ENCODE measurements at regions not wholly inside any gene's neighbourhood (a gene's known extent, or its start where the extent isn't known, plus 50 kb on each side); places are given as distances from the start of the nearest gene placed in this dataset.

GRCh38 chr3:153722157-153722556 lies 399.0 kb upstream of the ARHGEF26 start:
- DNase-seq (ENCODE audit: low spot score in 2 of 2) = no peak
- no peak overlapping the region for H3K27ac ChIP-seq
- intact Hi-C loops (cut with DNase I; ENCODE audit: low total_unique reads) = no loop called here
- H3K4me3 ChIP-seq = no peak overlapping the region
- H3K27me3 ChIP-seq = no peaks in the 10 kb centered on the region
- no peaks in the 10 kb centered on the region for H3K36me3 ChIP-seq
- no peaks in the 10 kb centered on the region for H3K9me3 ChIP-seq
- TF ChIP-seq POLR2AphosphoS5 (IDR thresholded peaks at IDR 0.05) = no peak
- no peak for TF ChIP-seq CTCF (IDR thresholded peaks at IDR 0.05)
- no peak for TF ChIP-seq POLR2A (IDR thresholded peaks at IDR 0.05)
- no peaks in the 10 kb centered on the region for H3K4me1 ChIP-seq

GRCh38 chr3:153731071-153731470 lies 390.1 kb upstream of the ARHGEF26 start:
- TF ChIP-seq POLR2AphosphoS5 (IDR thresholded peaks at IDR 0.05) = no peak
- TF ChIP-seq POLR2A (IDR thresholded peaks at IDR 0.05) = no peak
- Histone ChIP-seq H3K36me3 (no peaks in the 10 kb centered on the region), H3K4me3 (no peak overlapping the region), H3K27me3 (no peaks in the 10 kb centered on the region), H3K9me3 (peaks cover 3 to 4% of the 10 kb centered on the region in 2 donors), H3K27ac (no peak overlapping the region), H3K4me1 (no peaks in the 10 kb centered on the region)
- DNase-seq (ENCODE audit: low spot score in 2 of 2) = no peak
- intact Hi-C loops (cut with DNase I; ENCODE audit: low total_unique reads) = no loop called here

GRCh38 chr3:153734777-153735551 lies 386.2 kb upstream of the ARHGEF26 start:
- Histone ChIP-seq H3K36me3 (no peaks in the 10 kb centered on the region), H3K27me3 (no peaks in the 10 kb centered on the region), H3K4me3 (no peak overlapping the region), H3K9me3 (peaks cover 3 to 4% of the 10 kb centered on the region in 2 donors), H3K27ac (no peak overlapping the region), H3K4me1 (no peaks in the 10 kb centered on the region)
- intact Hi-C loops (cut with DNase I; ENCODE audit: low total_unique reads) = no loop called here
- no peak for DNase-seq (ENCODE audit: low spot score in 2 of 2)
- TF ChIP-seq POLR2A (IDR thresholded peaks at IDR 0.05) = no peak
- no peak for TF ChIP-seq CTCF (IDR thresholded peaks at IDR 0.05)
- no peak for TF ChIP-seq POLR2AphosphoS5 (IDR thresholded peaks at IDR 0.05)

GRCh38 chr3:153740109-153740508 lies 381.1 kb upstream of the ARHGEF26 start:
- intact Hi-C loops (cut with DNase I; ENCODE audit: low total_unique reads) = no loop called here
- Histone ChIP-seq H3K9me3 (no peaks in the 10 kb centered on the region), H3K4me3 (no peak overlapping the region), H3K36me3 (no peaks in the 10 kb centered on the region), H3K27me3 (no peaks in the 10 kb centered on the region), H3K4me1 (no peaks in the 10 kb centered on the region), H3K27ac (no peak overlapping the region)
- DNase-seq (ENCODE audit: low spot score in 2 of 2) = no peak
- TF ChIP-seq POLR2AphosphoS5 (IDR thresholded peaks at IDR 0.05) (no peak), CTCF (IDR thresholded peaks at IDR 0.05) (no peak), POLR2A (IDR thresholded peaks at IDR 0.05) (no peak)

- H3K36me3 ChIP-seq = no peaks in the 10 kb centered on the region
- no peaks in the 10 kb centered on the region for H3K9me3 ChIP-seq
These were observed 376.3 kb upstream of the ARHGEF26 start for GRCh38 chr3:153744889-153745288.

More at GRCh38 chr3:153744889-153745288, 376.3 kb upstream of the ARHGEF26 start:
- Histone ChIP-seq H3K27ac (no peak overlapping the region), H3K4me3 (no peak overlapping the region), H3K27me3 (no peaks in the 10 kb centered on the region), H3K4me1 (no peaks in the 10 kb centered on the region)
- TF ChIP-seq POLR2A (IDR thresholded peaks at IDR 0.05) (no peak), POLR2AphosphoS5 (IDR thresholded peaks at IDR 0.05) (no peak), CTCF (IDR thresholded peaks at IDR 0.05) (no peak)
- DNase-seq (ENCODE audit: low spot score in 2 of 2) = no peak
- intact Hi-C loops (cut with DNase I; ENCODE audit: low total_unique reads) = no loop called here

Measured in breast epithelium (tissue), 4 donors.